HG03342 (cell line): ENCODE measurements at regions not wholly inside any gene's neighbourhood (a gene's known extent, or its start where the extent isn't known, plus 50 kb on each side); places are given as distances from the start of the nearest gene placed in this dataset.
"Not testable (repeated sequence)": the region's sequence is repeated elsewhere in the genome, so short reads cannot be mapped to it uniquely, and the experiment has no call there.

ENCODE experiments used
- ATAC-seq: cut with Tn5 transposase; IDR thresholded peaks from one replicate; pipeline ENCODE4 v1.9.1; 2021; ENCODE audit warnings: mild to moderate bottlenecking, moderate library complexity; ENCODE audit not compliant: unreplicated experiment

GRCh38 chr14:84074626-84075025 lies 1455.3 kb upstream of the FLRT2 start:
- ATAC-seq, result no peak

DNA sequence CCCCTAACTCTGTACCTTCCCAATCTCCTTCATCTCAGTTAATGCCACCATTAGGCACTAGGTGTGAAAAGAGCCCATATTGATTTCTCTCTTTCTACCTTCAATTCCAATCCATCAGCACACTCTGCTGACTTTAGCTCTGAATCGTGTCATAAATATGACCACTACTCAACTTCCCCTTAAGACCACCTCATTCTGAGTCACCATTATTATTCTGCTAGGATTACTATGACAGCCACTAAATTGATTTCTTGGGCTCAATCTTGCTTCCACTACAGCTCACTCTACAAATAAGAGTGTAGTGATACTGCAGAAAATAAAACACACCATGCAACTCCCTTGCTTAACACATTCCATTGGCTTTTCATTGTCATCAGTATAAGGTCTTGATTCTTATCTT lies 1449.0 kb upstream of the FLRT2 start:
- no peak for ATAC-seq

- no peak for ATAC-seq
Observed at GRCh38 chr14:84084056-84084630, 1445.8 kb upstream of the FLRT2 start.

DNA sequence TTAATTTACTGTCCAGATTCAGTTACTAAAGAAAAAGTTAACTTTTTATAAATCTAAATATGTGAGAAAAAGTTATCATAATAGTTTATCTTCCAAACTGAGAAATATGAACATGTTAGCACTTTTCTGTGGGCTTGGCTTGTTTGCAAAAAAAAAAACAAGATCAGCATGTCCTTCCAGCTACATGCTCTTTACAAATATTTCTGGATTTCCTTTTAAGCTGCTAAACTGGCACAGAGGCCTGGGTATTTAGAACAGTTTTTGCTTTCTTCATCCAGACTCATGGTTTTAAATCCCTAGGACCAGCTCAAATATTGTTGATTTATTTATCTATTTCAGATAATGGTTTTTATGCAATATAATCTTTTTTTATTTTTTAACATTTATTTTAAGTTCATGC lies 1444.5 kb upstream of the FLRT2 start:
- ATAC-seq, result no peak

GRCh38 chr14:84086714-84087113 lies 1443.2 kb upstream of the FLRT2 start:
- no peak for ATAC-seq

GRCh38 chr14:84087986-84088531 lies 1441.9 kb upstream of the FLRT2 start:
- no peak for ATAC-seq

DNA sequence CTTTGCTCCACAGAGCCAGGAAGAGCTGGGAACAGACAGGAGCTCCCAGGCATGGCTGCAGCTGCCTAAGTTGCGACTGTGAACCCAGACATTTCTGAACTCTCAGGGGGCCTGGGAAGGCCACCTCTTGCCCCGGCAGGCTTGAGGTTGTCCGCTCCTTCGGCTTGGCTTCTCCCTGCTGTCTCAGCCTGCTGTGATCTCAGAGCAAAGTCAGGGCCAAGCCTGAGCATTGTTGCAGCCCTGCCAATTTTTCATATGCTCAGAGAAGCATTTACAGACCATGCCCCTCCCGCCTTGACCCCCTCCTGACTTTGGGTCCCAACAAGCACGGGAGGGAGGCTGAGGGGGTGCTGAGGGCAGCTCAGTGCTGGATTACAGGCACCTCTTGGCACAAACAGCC lies 1439.1 kb upstream of the FLRT2 start:
- no peak for ATAC-seq

GRCh38 chr14:84095681-84096080 lies 1434.3 kb upstream of the FLRT2 start:
- ATAC-seq, result no peak

GRCh38 chr14:84098261-84098660 lies 1431.7 kb upstream of the FLRT2 start:
- ATAC-seq, result no peak

GRCh38 chr14:84099560-84099959 lies 1430.4 kb upstream of the FLRT2 start:
- not testable (repeated sequence) for ATAC-seq

DNA sequence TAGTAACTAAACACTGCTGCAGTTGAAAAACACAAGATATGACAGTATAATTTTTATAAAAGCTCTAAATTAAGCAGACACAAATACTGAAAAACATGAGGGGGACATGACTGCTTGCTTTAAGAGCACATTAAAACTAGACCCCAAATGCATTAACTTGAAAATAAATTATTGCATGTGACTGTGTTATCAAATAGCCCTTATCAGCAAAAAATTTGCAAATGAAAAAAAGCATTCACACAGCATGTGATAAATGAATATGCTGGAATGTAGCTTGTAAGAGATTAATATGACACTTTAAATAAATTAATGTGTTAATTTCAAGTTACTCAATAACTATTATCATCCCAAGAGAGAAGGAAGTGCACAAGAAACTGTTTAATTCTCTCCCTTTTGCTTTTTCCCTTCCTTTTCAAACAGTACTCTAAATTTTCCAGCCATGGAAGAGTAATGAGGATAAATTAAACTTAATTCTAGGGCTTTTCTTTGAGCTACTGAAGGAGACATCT lies 1422.1 kb upstream of the FLRT2 start:
- no peak for ATAC-seq

DNA sequence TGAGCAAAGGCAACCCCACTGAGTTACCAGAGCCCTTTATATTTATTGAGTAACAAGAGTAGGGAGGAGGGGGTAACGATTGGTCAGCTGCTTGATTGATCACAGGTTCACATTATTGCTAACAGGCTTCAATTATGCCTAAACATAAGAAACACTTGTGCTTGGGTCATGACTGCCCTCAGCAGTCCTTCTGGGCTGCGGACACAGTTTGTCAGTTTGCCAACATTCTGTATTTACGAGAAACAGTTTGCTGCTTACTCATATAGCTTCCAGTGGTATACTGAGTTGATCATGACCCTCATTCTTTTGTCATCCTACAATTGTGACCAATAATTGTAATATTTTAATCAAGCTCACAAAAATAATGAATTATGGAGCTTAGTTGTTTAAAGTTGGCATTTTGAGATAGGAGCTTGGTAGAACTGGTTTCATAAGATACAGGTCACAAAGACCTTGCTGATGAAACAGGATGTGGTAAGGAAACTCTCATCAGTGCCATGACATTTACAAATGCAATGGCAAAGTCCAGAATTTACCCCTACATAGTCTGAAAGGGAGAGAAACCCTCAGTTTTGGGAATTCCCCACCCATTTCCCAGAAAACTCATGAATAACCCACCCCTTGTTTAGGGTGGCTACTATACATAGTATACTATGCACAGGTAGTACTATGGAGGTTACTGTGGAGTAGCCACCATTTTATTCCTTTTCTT lies 1421.0 kb upstream of the FLRT2 start:
- no peak for ATAC-seq

- no peak for ATAC-seq
Observed at GRCh38 chr14:84112589-84112988, 1417.4 kb upstream of the FLRT2 start.

DNA sequence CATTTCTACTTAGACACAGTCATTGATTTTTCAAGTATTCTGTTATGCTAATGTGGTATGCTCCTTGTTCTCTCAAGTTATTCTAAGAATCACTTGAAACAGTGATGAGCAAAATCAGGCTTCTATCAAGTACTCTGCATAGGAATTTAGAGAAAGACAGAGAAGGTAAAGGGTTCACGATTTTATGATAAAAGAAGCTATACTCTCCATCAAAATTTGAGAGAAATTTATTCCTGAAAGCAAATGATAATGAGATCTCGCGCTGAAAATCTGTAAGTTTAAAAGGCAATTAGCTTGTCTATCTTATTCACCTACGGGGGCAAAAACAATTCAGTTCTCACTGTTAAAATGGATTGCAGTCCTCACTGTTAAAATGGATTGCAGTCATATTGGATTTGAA lies 1404.3 kb upstream of the FLRT2 start:
- no peak for ATAC-seq

DNA sequence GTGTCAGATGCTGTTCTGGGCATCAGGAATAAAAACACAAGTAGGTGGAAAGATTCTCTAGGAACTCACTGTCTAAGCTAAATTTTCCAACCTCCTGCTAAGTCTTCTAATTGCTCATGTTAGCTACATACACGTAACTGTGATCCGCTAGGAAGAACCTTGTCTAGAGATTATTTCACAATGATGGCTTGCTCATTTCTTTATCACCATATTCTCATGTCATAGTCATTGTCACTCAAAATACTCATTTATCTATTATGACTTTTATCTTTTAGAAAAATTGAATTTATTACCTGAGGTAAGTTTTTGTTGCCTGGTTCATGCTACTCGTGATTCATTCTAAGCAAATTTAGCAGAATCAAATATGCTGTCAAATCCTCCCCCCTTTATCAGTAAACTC lies 1402.4 kb upstream of the FLRT2 start:
- ATAC-seq, result no peak

DNA sequence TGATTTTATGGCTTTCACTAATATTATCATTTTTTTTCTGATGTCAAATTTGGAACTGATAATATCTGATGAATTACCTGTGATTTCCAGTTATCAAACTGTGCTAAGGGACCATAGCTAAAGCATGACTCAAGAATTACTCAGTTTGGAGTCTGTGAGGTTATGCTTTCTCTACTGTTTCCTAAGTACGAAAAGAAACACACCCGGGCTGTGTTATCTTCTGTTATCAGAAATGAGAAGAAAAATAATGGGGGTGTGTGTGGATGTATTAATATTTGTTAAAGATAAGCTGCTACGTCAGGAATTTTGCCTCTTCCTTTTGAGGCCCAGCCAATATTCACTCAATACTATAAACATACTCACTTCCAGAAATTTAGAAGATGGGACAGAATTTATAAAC lies 1401.9 kb upstream of the FLRT2 start:
- no peak for ATAC-seq

DNA sequence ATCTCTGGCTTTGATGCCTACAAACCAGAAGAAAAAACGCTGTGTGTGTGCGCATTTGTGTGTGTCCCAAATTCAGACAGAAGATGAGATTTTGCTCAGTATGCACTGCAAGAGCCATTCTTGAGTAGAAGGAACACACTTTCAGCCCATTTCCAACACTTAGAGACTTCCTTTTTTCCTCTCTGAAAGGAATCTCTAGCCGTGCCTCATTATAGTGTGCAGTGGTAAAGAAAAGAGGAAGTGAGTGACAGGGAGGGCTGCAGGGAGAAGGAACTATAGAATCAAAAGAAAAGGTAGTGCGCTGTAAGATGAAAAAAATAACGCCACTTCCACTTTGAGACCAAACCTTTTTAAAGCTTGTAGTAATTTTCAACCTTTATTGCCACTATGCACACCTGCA lies 1400.9 kb upstream of the FLRT2 start:
- no peak for ATAC-seq

DNA sequence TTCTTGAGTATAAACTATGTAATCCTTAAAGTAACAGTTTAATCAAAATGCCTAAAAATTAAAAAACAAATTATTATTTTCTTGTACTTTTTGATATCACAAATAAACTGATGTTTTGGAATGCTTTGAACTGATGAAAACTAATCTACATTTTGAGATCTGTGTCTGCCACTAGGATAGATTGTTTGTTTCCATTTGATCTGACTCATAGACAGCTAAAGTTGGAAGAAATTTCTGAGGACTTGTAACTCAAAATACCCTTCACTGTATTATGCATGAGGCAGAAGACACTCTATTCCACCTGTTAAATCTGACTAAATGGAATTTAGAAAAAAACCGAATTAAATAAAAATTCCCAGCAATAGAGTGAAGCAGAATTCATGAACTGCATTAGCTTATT lies 1400.0 kb upstream of the FLRT2 start:
- ATAC-seq, result no peak

GRCh38 chr14:84131924-84132323 lies 1398.0 kb upstream of the FLRT2 start:
- ATAC-seq, result no peak

GRCh38 chr14:84144166-84144565 lies 1385.8 kb upstream of the FLRT2 start:
- no peak for ATAC-seq

DNA sequence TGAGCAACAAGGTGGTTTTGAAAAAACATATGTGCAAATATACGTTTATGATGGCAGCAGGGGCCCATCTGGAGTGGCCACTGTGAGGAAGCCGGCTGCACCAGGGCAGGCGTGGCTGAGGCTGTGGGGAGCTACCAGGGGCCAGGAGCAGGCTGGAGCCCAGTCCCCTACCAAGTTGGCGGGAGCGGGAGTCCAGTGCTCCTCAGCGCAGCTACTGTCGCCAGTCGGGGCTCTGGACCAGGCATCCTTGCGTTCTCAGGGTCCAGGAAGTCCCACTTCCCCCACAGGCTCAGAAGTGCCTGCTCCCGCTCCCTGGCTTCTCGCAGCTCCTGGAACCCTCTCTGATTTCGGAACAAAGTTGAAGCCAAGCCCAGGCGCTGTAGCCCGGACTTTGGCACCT lies 1377.5 kb upstream of the FLRT2 start:
- ATAC-seq, result no peak

GRCh38 chr14:84162633-84163032 lies 1367.3 kb upstream of the FLRT2 start:
- no peak for ATAC-seq
